Gastroesophageal sphincter (tissue), 4 donors: ENCODE measurements at regions not wholly inside any gene's neighbourhood (a gene's known extent, or its start where the extent isn't known, plus 50 kb on each side); places are given as distances from the start of the nearest gene placed in this dataset.

Experiments
- ATAC-seq: fragments of 150-250 bp; one replicate; pipeline ENCODE4 v1.9.1; 2016; ENCODE audit warnings: mild to moderate bottlenecking, moderate library complexity
- H3K27ac ChIP-seq, 4 donors: fragments of 200-600 bp; sonication (generic) in 3 of 4; 1 replicate in 3 of 4; 2 replicates in 1 of 4; pipeline ENCODE4 v1.5.1; 2016 to 2019
- H3K27me3 ChIP-seq: fragments of 200-600 bp; sonication (generic); one replicate; pipeline ENCODE4 v1.5.1; 2019
- H3K36me3 ChIP-seq, 2 donors: fragments of 200-600 bp; sonication (generic); one replicate each; pipeline ENCODE4 v1.5.1; 2019; ENCODE audit warnings: control low read depth in 1 of 2
- H3K4me1 ChIP-seq, 3 donors: fragments of 200-600 bp; sonication (generic); 1 replicate in 2 of 3; 2 replicates in 1 of 3; pipeline ENCODE4 v1.5.1; 2016 to 2019; ENCODE audit warnings: control low read depth in 2 of 3
- H3K4me3 ChIP-seq, 2 donors: fragments of 200-600 bp; sonication (generic); one replicate each; pipeline ENCODE4 v1.5.1; 2019; ENCODE audit warnings: mild to moderate bottlenecking in 1 of 2, moderate library complexity in 1 of 2
- H3K9me3 ChIP-seq, 3 donors: fragments of 200-600 bp; sonication (generic); one replicate each; pipeline ENCODE4 v1.5.1; 2017 to 2019; ENCODE audit warnings: control low read depth in 2 of 3
- CTCF ChIP-seq, 4 experiments: fragments of 200-600 bp in 2 of 4; fragments of 450-650 bp in 2 of 4; sonication (generic) in 1 of 4; IDR thresholded peaks; one replicate each; pipeline ENCODE4 v1.5.1; 2017 to 2019; ENCODE audit warnings: antibody characterized with exemption in 4 of 4, mild to moderate bottlenecking in 2 of 4, moderate library complexity in 2 of 4
- EP300 ChIP-seq: sonication (generic); formaldehyde crosslinking; IDR thresholded peaks from one replicate; pipeline ENCODE4 v1.6.1; 2017; ENCODE audit warnings: antibody characterized with exemption, mild to moderate bottlenecking
- POLR2A ChIP-seq, 2 donors: fragments of 450-650 bp; IDR thresholded peaks; one replicate each; pipeline ENCODE4 v1.6.1; 2017; ENCODE audit warnings: antibody characterized with exemption in 2 of 2, mild to moderate bottlenecking in 2 of 2, moderate library complexity in 1 of 2
- POLR2AphosphoS5 ChIP-seq: sonication (generic); formaldehyde crosslinking; IDR thresholded peaks from one replicate; pipeline ENCODE4 v1.6.1; 2017; ENCODE audit warnings: antibody characterized with exemption
- WGBS, 2 donors: methylation state at CpG; one replicate each; pipeline ENCODE4 v1.1.5; 2018; ENCODE audit warnings: low coverage in 1 of 2; 5-methylcytosine and 5-hydroxymethylcytosine counted together

GRCh38 chr3:106678657-106679390 is 698.4 kb upstream of the CCDC54 start:
- no peaks in the 10 kb centered on the region for H3K36me3 ChIP-seq
- ATAC-seq, result no peak
- H3K27ac ChIP-seq, result no peak overlapping the region
- no peaks in the 10 kb centered on the region for H3K4me1 ChIP-seq
- 88% methylated on average over 7 to 12 of the region's 12 CpGs for WGBS, 2 donors
- no peak overlapping the region for H3K4me3 ChIP-seq
- no peaks in the 10 kb centered on the region for H3K27me3 ChIP-seq
- TF ChIP-seq POLR2AphosphoS5 (no peak), POLR2A (IDR thresholded peaks at IDR 0.05) (no peak), EP300 (no peak), CTCF (IDR thresholded peaks at IDR 0.05) (no peak)
- no peaks in the 10 kb centered on the region for H3K9me3 ChIP-seq

GRCh38 chr3:106683953-106684620 is 693.2 kb upstream of the CCDC54 start:
- no peak overlapping the region for H3K4me3 ChIP-seq
- no peaks in the 10 kb centered on the region for H3K36me3 ChIP-seq
- no peak for ATAC-seq
- H3K4me1 ChIP-seq, result no peaks in the 10 kb centered on the region
- no peak overlapping the region for H3K27ac ChIP-seq
- no peak for TF ChIP-seq CTCF (IDR thresholded peaks at IDR 0.05)
- TF ChIP-seq EP300, result no peak
- no peak for TF ChIP-seq POLR2A (IDR thresholded peaks at IDR 0.05)
- no peak for TF ChIP-seq POLR2AphosphoS5
- H3K9me3 ChIP-seq, result no peaks in the 10 kb centered on the region
- H3K27me3 ChIP-seq, result no peaks in the 10 kb centered on the region

- 90 to 92% methylated on average over 5 of the region's 5 CpGs for WGBS, 2 donors
- Histone ChIP-seq H3K36me3 (no peaks in the 10 kb centered on the region), H3K4me1 (no peaks in the 10 kb centered on the region), H3K27ac (no peak overlapping the region), H3K9me3 (no peaks in the 10 kb centered on the region), H3K27me3 (no peaks in the 10 kb centered on the region), H3K4me3 (no peak overlapping the region)
- ATAC-seq, result no peak
- no peak for TF ChIP-seq EP300
- TF ChIP-seq POLR2AphosphoS5, result no peak
- TF ChIP-seq CTCF (IDR thresholded peaks at IDR 0.05), result no peak
- no peak for TF ChIP-seq POLR2A (IDR thresholded peaks at IDR 0.05)
Measured at GRCh38 chr3:106685745-106686144, 691.5 kb upstream of the CCDC54 start.

- 74 to 92% methylated on average over 3 of the region's 3 CpGs for WGBS, 2 donors
- Histone ChIP-seq H3K4me1 (no peaks in the 10 kb centered on the region), H3K4me3 (no peak overlapping the region), H3K27me3 (no peaks in the 10 kb centered on the region), H3K9me3 (no peaks in the 10 kb centered on the region), H3K36me3 (no peaks in the 10 kb centered on the region), H3K27ac (no peak overlapping the region)
- TF ChIP-seq POLR2A (IDR thresholded peaks at IDR 0.05), result no peak
- no peak for TF ChIP-seq EP300
- no peak for TF ChIP-seq POLR2AphosphoS5
- ATAC-seq, result no peak
Measured at GRCh38 chr3:106687905-106688304, 689.3 kb upstream of the CCDC54 start.

DNA sequence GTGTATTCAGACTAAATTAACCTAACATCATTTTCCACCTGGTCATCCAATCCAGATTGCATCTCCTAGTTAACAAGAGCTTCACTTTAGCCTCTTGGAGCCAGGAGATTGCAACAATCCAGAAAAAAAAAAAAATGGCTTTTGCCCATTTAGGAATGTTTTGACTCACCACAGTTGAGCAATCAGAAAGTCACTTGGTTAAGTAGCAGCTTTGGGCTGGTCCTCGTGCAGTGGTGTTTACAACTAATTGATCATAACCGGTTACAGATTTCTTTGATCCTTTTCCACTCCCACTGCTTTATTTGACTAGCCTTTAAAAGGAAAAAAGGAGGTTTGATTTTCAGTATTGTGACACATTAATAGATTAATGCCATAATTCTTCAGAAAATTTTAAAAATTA is 688.8 kb upstream of the CCDC54 start:
- Histone ChIP-seq H3K4me1 (no peaks in the 10 kb centered on the region), H3K36me3 (no peaks in the 10 kb centered on the region), H3K9me3 (no peaks in the 10 kb centered on the region), H3K4me3 (no peak overlapping the region), H3K27me3 (no peaks in the 10 kb centered on the region), H3K27ac (no peak overlapping the region)
- WGBS, 2 donors, result 50 to 72% methylated on average over 2 of the region's 2 CpGs
- peak; percentile 21 for TF ChIP-seq POLR2AphosphoS5
- TF ChIP-seq POLR2A (IDR thresholded peaks at IDR 0.05), result no peak
- peak; percentile 81 for ATAC-seq

DNA sequence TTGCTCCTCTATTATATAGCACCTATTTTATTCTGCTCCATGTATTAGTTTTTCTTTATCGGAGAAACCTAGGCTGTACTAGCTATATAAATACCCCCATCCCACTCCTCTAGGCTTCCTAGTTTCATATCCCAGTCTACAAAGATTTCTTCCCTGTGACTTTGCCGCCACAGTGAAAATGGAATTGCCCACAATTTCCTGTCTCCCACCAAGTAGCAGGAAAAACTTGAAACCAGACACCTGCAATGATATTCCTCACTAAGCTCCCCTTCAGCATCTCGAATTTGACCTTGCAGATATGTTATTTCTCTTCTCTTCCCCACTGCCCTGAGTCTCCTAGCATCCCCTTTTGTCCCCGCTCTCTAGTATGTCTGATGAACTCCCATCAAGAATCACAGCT is 685.8 kb upstream of the CCDC54 start:
- no peak for TF ChIP-seq CTCF (IDR thresholded peaks at IDR 0.05)
- no peak for TF ChIP-seq POLR2A (IDR thresholded peaks at IDR 0.05)
- no peak for TF ChIP-seq POLR2AphosphoS5
- no peak for TF ChIP-seq EP300
- WGBS, 2 donors, result 80 to 87% methylated on average over 2 to 4 of the region's 4 CpGs
- Histone ChIP-seq H3K9me3 (no peaks in the 10 kb centered on the region), H3K4me1 (no peaks in the 10 kb centered on the region), H3K27me3 (no peaks in the 10 kb centered on the region), H3K36me3 (no peaks in the 10 kb centered on the region), H3K27ac (no peak overlapping the region), H3K4me3 (no peak overlapping the region)
- no peak for ATAC-seq
